ENCODE measurements at regions not wholly inside any gene's neighbourhood (a gene's known extent, or its start where the extent isn't known, plus 50 kb on each side); places are given as distances from the start of the nearest gene placed in this dataset.
"Not testable (repeated sequence)": the region's sequence is repeated elsewhere in the genome, so short reads cannot be mapped to it uniquely, and the experiment has no call there.

DNA sequence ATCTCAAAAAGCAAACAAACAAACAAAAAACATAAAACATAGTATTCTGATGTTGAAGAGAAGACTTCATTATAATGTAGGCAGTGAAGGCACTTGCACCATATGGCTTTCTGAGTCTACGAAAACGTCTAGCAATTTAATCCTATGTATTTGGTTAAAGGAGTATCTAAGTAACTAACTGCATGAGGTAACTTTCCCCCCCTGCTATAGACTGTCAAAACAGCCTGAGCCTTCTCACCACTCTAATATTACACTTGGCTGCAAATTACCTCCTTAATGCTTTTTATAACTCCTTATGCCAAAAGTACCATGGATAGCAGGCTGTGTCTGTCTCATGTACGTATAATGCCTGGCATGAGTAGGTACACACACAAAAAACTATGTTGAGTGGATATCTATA lies 607.6 kb upstream of the FLRT2 start:
- Mint-ChIP-seq H3K36me3 (ENCODE audit: insufficient read depth in 2 of 2) (peaks cover 0 to 3% of the 10 kb centered on the region in 2 donors), H3K4me1 (ENCODE audit: low read depth) (no peaks in the 10 kb centered on the region), H3K9me3 (peaks cover 8 to 13% of the 10 kb centered on the region in 2 donors), H3K4me3 (no peak overlapping the region), H3K27me3 (ENCODE audit: low read depth) (no peaks in the 10 kb centered on the region), H3K27ac (no peak overlapping the region)
- no peak for ATAC-seq (replicated peaks in 1 of 2)
- DNase-seq = no peak

DNA sequence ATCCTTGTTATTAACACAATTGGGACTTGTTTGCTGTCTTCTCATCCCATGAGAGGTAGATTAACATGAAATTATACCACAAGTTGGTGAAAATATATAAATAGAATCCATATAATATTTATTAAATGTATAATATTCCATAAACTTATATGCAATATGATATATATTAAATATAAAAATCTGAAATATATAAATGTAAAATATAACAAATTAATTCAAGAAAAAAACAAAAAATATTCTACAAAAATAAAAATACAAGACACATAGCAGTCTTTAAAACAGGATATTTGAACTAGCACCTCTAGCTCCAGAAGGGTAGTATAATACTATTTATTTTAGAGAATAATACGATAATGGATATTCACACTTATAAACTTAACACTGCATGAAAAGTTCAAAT lies 603.3 kb upstream of the FLRT2 start:
- peaks cover 5 to 17% of the 10 kb centered on the region in 2 donors for H3K9me3 Mint-ChIP-seq

DNA sequence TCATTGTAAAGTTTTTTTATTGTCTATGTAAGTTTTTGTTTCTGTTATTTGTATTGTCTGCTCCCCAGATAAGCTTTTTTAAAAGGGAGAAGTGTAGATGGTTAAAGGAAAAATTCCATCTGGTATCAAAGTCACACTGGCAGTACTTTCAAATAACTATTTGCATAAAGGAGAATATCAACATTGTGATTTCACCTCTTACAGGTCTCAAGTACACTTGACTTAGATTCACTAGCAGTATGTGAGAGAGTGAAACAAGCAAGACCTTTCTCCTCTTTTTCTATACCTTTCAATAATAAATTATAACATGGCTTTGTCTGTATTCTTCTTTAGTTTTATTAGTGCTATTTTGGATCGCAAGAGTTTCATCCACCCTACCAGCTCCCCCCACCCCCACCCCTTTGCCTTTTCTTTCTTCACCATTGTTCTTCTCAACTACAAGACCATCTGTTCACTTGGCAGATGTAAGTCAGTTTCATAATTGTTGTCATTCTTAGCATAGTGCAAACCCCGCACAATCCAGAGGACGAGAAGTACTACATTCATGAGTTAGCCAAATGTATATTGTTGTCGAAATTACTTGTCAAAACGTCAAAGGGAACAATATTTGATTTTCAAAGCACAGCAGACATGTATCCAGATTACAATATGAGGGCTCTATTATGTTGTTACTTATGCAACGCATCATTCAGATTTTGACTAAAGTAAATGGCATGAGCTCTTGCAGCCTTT lies 602.7 kb upstream of the FLRT2 start:
- Mint-ChIP-seq H3K4me1 (ENCODE audit: low read depth) (no peaks in the 10 kb centered on the region), H3K9me3 (peaks cover 5 to 19% of the 10 kb centered on the region in 2 donors), H3K4me3 (no peak overlapping the region), H3K36me3 (ENCODE audit: insufficient read depth in 2 of 2) (no peaks in the 10 kb centered on the region), H3K27ac (no peak overlapping the region), H3K27me3 (ENCODE audit: low read depth) (no peaks in the 10 kb centered on the region)
- DNase-seq (no peak), ATAC-seq (replicated peaks in 1 of 2) (no peak)

More for the DNA sequence above, 603.3 kb upstream of the FLRT2 start:
- Mint-ChIP-seq H3K4me3 (no peak overlapping the region), H3K27me3 (ENCODE audit: low read depth) (no peaks in the 10 kb centered on the region), H3K27ac (no peak overlapping the region), H3K36me3 (ENCODE audit: insufficient read depth in 2 of 2) (no peaks in the 10 kb centered on the region), H3K4me1 (ENCODE audit: low read depth) (no peaks in the 10 kb centered on the region)
- no peak for ATAC-seq (replicated peaks in 1 of 2)
- DNase-seq = no peak

DNA sequence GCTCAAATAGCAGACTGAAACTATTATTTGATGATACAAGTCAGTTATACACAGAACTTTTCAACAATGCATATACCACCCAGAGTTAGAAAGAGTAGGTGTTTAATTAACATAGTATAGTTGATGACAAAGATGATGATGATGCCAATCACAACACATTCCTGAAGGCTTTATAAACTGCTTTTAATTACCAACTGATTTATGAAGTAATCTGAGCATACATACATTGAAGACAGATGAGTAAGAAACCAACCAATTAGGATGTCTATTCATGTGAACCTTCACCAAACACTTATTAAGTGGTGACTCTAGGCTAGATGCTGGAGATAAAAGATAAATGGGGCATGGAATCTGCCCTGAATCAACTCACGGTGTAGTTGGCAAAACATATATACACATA lies 600.9 kb upstream of the FLRT2 start:
- no peaks in the 10 kb centered on the region for H3K4me1 Mint-ChIP-seq (ENCODE audit: low read depth)
- no peaks in the 10 kb centered on the region for H3K36me3 Mint-ChIP-seq (ENCODE audit: insufficient read depth in 2 of 2)
- no peak overlapping the region for H3K27ac Mint-ChIP-seq
- peaks cover 7 to 20% of the 10 kb centered on the region in 2 donors for H3K9me3 Mint-ChIP-seq
- H3K27me3 Mint-ChIP-seq (ENCODE audit: low read depth) = no peaks in the 10 kb centered on the region
- no peak for DNase-seq
- H3K4me3 Mint-ChIP-seq = no peak overlapping the region
- ATAC-seq (replicated peaks in 1 of 2) = no peak

DNA sequence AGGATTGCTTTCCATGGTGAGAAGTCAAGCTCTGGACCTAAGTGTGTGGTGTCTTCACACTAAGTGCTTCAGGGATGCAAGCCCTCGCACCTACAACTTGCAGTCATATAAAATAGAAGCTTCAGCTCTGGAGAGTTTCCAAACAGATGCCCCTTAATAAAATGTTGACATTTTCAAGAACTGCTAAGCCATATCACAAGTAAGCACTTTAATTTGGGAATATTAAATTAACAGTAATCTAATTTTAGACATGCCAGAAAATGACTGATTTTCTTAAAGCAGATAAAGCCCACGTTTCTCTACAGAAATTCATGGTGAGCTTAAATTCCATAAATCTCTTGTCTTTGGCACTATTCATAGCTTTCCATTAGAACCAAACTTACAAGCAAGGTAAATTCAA lies 600.1 kb upstream of the FLRT2 start:
- Mint-ChIP-seq H3K27me3 (ENCODE audit: low read depth) (no peaks in the 10 kb centered on the region), H3K4me1 (ENCODE audit: low read depth) (no peaks in the 10 kb centered on the region), H3K27ac (no peak overlapping the region), H3K9me3 (peaks cover 2 to 15% of the 10 kb centered on the region in 2 donors), H3K36me3 (ENCODE audit: insufficient read depth in 2 of 2) (no peaks in the 10 kb centered on the region), H3K4me3 (no peak overlapping the region)
- no peak for ATAC-seq (replicated peaks in 1 of 2)
- no peak for DNase-seq

DNA sequence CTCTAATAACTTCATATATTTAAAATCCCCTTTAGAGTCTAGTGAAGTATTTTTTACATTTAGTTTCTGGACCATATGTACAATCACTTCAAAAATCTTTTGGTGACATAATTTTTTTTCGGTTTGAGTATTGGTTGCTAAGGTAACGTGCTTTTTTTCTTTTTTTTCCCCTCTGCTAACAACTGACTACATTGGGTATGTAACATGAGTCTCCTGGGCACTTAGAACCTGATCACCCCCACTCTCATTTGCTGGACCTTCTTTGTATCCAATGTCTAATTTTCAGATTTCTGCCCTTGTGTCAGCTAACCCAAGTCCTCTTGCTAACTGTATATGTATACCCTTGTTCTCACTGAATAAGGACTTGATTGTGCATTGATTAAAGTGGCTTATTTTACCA lies 592.9 kb upstream of the FLRT2 start:
- peaks cover 0 to 4% of the 10 kb centered on the region in 2 donors for H3K36me3 Mint-ChIP-seq (ENCODE audit: insufficient read depth in 2 of 2)
- no peak overlapping the region for H3K27ac Mint-ChIP-seq

DNA sequence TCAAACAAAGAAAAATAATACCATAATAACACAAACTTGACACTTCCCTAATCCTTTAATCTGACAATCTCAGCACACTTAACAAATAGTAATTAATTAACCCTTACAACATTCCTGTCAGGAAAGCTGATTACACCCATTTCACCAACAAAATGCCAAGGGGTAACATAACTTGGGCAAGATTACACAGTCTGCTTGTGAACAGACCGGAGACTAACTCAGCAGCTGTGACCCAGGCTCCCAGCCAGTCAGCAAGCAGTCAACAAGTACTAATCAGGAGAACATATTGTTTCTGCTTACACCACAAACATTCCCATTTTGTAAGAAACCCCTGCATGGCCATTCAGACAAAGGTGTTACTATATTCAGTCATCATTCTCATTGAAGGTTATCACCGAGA lies 592.5 kb upstream of the FLRT2 start:
- Mint-ChIP-seq H3K36me3 (ENCODE audit: insufficient read depth in 2 of 2) (peaks cover 0 to 4% of the 10 kb centered on the region in 2 donors), H3K27me3 (ENCODE audit: low read depth) (no peaks in the 10 kb centered on the region), H3K4me3 (no peak overlapping the region), H3K4me1 (ENCODE audit: low read depth) (no peaks in the 10 kb centered on the region), H3K27ac (no peak overlapping the region), H3K9me3 (peaks cover 12 to 21% of the 10 kb centered on the region in 2 donors)
- ATAC-seq (replicated peaks in 1 of 2) = no peak
- DNase-seq = no peak

More for the DNA sequence above, 592.9 kb upstream of the FLRT2 start:
- no peaks in the 10 kb centered on the region for H3K27me3 Mint-ChIP-seq (ENCODE audit: low read depth)
- no peaks in the 10 kb centered on the region for H3K4me1 Mint-ChIP-seq (ENCODE audit: low read depth)
- no peak for ATAC-seq (replicated peaks in 1 of 2)
- no peak for DNase-seq
- peaks cover 15 to 21% of the 10 kb centered on the region in 2 donors for H3K9me3 Mint-ChIP-seq
- H3K4me3 Mint-ChIP-seq = no peak overlapping the region

DNA sequence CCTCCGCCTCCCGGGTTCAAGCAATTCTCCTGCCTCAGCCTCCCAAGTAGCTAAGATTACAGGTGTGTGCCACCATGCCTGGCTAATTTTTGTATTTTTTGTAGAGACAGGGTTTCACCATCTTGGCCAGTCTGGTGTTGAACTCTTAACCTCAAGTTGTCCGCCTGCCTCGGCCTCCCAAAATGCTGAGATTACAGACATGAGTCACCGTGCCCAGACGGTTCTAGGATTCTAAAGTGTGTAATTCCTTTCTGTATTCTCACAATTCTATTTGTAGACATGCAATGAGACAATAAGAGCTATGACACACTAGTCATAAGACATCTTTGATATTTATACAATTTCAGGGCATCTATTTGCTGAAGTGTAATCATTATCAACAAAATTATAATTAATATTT lies 585.0 kb upstream of the FLRT2 start:
- not testable (repeated sequence) for H3K27me3 Mint-ChIP-seq (ENCODE audit: low read depth); H3K4me3 Mint-ChIP-seq; H3K27ac Mint-ChIP-seq; H3K4me1 Mint-ChIP-seq (ENCODE audit: low read depth); DNase-seq; H3K36me3 Mint-ChIP-seq (ENCODE audit: insufficient read depth in 2 of 2); ATAC-seq (replicated peaks in 1 of 2); H3K9me3 Mint-ChIP-seq

DNA sequence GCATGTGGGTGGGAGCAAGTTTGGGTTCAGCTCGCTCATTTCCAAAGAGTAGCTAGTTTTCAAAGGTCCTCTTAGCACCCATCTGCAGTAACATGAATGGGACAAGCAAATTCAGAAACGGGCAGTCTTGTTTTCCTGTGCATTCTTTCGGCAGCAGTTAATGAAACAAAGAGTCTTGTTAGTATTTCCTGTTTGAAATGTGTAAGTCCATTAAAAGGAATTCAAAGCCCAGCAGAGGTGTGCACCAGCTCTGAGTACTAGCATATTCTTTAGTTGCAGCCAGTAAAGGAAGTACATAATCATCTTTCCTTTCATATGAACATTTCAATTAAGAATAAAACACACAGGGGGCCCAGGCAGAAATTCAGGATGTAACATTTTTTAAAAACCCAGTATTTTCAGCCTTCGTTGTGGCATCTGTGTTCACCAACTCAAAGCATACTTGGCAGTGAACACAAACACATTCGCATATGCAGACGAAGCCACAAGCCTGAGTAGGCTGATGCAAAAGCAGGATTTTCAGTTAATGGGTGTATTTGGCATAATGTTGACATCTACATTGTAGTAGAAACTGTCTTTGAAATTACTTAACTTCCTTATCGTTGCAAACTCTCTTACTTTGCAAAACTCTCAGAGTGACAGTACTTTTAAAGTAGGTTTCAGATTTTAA lies 570.0 kb upstream of the FLRT2 start:
- no peak overlapping the region for H3K4me3 Mint-ChIP-seq
- DNase-seq (no peak), ATAC-seq (replicated peaks in 1 of 2) (no peak)
- H3K4me1 Mint-ChIP-seq (ENCODE audit: low read depth) = no peaks in the 10 kb centered on the region
- H3K27me3 Mint-ChIP-seq (ENCODE audit: low read depth) = no peaks in the 10 kb centered on the region
- H3K27ac Mint-ChIP-seq = no peak overlapping the region
- H3K36me3 Mint-ChIP-seq (ENCODE audit: insufficient read depth in 2 of 2) = peaks cover 0 to 1% of the 10 kb centered on the region in 2 donors
- H3K9me3 Mint-ChIP-seq = peaks cover 9 to 16% of the 10 kb centered on the region in 2 donors

DNA sequence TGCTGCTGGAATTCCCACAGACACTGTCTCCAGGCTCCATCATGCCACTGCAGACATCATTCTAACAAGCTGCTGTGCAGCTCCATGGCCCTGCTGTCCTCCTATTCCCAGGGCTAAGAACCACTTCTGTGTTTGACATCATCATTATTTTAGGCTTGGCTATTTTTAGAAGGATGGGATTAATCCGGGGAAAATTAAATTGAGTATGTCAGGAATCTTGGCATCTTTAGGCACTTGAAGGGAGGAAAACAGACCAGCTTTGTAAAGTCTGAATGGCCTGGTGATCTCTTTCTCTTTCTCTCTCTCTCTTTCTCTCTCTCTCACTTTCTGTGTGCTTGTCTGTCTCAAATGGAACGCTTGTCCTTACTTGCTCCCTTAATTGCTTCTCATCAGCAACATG lies 568.3 kb upstream of the FLRT2 start:
- ATAC-seq (replicated peaks in 1 of 2) = no peak
- Mint-ChIP-seq H3K27me3 (ENCODE audit: low read depth) (no peaks in the 10 kb centered on the region), H3K9me3 (peaks cover 8 to 14% of the 10 kb centered on the region in 2 donors), H3K27ac (no peak overlapping the region), H3K4me3 (no peak overlapping the region), H3K36me3 (ENCODE audit: insufficient read depth in 2 of 2) (peaks cover 0 to 1% of the 10 kb centered on the region in 2 donors), H3K4me1 (ENCODE audit: low read depth) (no peaks in the 10 kb centered on the region)
- DNase-seq = no peak

DNA sequence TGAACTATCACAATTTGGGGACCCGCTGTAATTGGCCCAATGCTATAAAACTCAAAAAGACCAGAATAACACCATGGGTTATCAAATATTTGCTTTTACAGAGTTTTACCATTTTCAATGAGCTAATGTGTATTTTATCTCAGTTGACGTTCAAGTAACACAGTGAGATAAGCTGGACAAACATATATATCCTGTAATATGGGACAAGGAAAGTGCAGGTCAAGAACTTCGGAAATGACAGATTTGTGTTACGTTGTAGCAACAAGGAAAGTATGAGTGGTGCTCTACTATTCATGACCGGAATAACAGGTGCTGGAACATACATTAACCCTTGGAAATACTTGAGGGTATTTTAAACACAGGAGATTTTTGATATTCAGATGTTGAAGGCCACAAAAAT lies 566.4 kb upstream of the FLRT2 start:
- Mint-ChIP-seq H3K27ac (no peak overlapping the region), H3K4me1 (ENCODE audit: low read depth) (no peaks in the 10 kb centered on the region), H3K27me3 (ENCODE audit: low read depth) (no peaks in the 10 kb centered on the region), H3K9me3 (peaks cover 7 to 12% of the 10 kb centered on the region in 2 donors), H3K36me3 (ENCODE audit: insufficient read depth in 2 of 2) (peaks cover 0 to 1% of the 10 kb centered on the region in 2 donors), H3K4me3 (no peak overlapping the region)
- DNase-seq (no peak), ATAC-seq (replicated peaks in 1 of 2) (no peak)

DNA sequence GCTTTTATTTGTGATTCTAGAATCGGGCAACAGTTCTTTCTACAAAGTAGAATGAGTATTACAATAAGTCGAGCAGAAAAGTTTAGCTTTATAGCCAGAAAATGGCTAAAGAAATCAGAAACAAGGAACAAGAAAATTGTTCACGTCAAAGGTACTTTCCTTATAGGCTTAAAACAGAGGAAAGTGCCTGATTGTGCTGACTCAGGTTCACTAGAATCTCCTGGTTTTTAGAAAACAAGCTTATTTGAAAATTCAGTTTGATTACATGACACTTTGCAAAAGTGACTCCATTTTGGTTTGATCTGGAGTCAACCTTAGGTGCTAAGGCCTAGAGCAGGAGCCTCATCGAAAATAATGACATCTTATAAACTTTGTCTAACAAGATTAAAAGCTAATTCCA lies 564.7 kb upstream of the FLRT2 start:
- H3K27ac Mint-ChIP-seq = no peak overlapping the region
- H3K36me3 Mint-ChIP-seq (ENCODE audit: insufficient read depth in 2 of 2) = no peaks in the 10 kb centered on the region
- no peak overlapping the region for H3K4me3 Mint-ChIP-seq
- H3K4me1 Mint-ChIP-seq (ENCODE audit: low read depth) = no peaks in the 10 kb centered on the region
- DNase-seq (no peak), ATAC-seq (replicated peaks in 1 of 2) (no peak)
- H3K9me3 Mint-ChIP-seq = peaks cover 7 to 16% of the 10 kb centered on the region in 2 donors
- no peaks in the 10 kb centered on the region for H3K27me3 Mint-ChIP-seq (ENCODE audit: low read depth)

DNA sequence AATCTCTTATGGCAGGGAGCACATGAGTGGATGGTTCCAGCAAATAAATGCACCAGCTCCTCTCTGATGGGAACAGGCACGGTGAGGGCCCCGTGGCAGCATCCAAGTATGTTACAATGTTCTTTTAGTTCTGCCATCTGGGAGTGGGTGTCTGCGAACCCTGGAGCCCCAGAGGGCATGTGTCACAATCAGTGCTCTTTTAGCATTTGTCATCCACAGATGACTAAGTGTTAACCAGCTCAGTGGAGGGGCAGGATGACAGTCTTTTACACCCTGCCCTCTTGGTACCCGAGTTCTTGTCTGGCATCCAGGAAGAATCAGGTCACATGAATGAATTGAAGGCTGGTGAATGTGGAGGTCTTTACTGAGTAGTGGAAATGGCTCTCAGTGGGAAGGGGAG lies 560.4 kb upstream of the FLRT2 start:
- H3K36me3 Mint-ChIP-seq (ENCODE audit: insufficient read depth in 2 of 2) = no peaks in the 10 kb centered on the region
- ATAC-seq (replicated peaks in 1 of 2) = no peak
- H3K4me3 Mint-ChIP-seq = no peak overlapping the region
- no peaks in the 10 kb centered on the region for H3K4me1 Mint-ChIP-seq (ENCODE audit: low read depth)
- H3K9me3 Mint-ChIP-seq = peaks cover 6 to 12% of the 10 kb centered on the region in 2 donors
- no peaks in the 10 kb centered on the region for H3K27me3 Mint-ChIP-seq (ENCODE audit: low read depth)
- H3K27ac Mint-ChIP-seq = no peak overlapping the region
- no peak for DNase-seq

Data from activated T-cell treated with anti-CD3 and anti-CD28 coated beads, Interleukin-2, amount 50 U/mL, for 72 hours (primary cell).